GM23338 (cell line): ENCODE measurements at regions not wholly inside any gene's neighbourhood (a gene's known extent, or its start where the extent isn't known, plus 50 kb on each side); places are given as distances from the start of the nearest gene placed in this dataset.

Source experiments
- ATAC-seq: fragments of 200-7000 bp; cut with Tn5 transposase; 3 replicates; pipeline ENCODE4 v1.9.1; 2020
- DNase-seq: peaks from one replicate; pipeline ENCODE4 v3.0.0-alpha.2; 2015; ENCODE audit warnings: low spot score
- H2AFZ ChIP-seq: fragments of 200-600 bp; sonication (generic); 2 replicates; pipeline ENCODE4 v1.8.0; 2016; ENCODE audit warnings: antibody characterized with exemption, mild to moderate bottlenecking, moderate library complexity
- H3F3A ChIP-seq: fragments of 200-600 bp; sonication (generic); replicated peaks from 2 replicates; pipeline ENCODE4 v1.8.0; 2017; ENCODE audit warnings: antibody characterized with exemption, mixed run types, low read depth
- H3K27ac ChIP-seq: fragments of 200-600 bp; sonication (generic); 2 replicates; pipeline ENCODE4 v1.6.1; 2016; ENCODE audit warnings: low read depth
- H3K27me3 ChIP-seq: fragments of 200-600 bp; sonication (generic); 2 replicates; pipeline ENCODE4 v1.8.0; 2016; ENCODE audit warnings: mild to moderate bottlenecking, mixed run types, moderate library complexity; ENCODE audit not compliant: insufficient read depth
- H3K36me3 ChIP-seq: fragments of 200-600 bp; sonication (generic); 2 replicates; pipeline ENCODE4 v1.8.0; 2016; ENCODE audit warnings: mild to moderate bottlenecking; ENCODE audit not compliant: insufficient read depth
- H3K4me1 ChIP-seq: fragments of 200-600 bp; sonication (generic); 2 replicates; pipeline ENCODE4 v1.8.0; 2016; ENCODE audit warnings: mild to moderate bottlenecking, moderate library complexity; ENCODE audit not compliant: insufficient read depth
- H3K4me2 ChIP-seq: fragments of 200-600 bp; sonication (generic); 2 replicates; pipeline ENCODE4 v1.7.1; 2017; ENCODE audit warnings: mixed run types
- H3K4me3 ChIP-seq: fragments of 200-600 bp; sonication (generic); 2 replicates; pipeline ENCODE4 v1.6.1; 2016; ENCODE audit warnings: mixed run types
- H3K79me2 ChIP-seq: fragments of 200-600 bp; sonication (generic); replicated peaks from 2 replicates; pipeline ENCODE4 v1.8.0; 2017; ENCODE audit warnings: mild to moderate bottlenecking; ENCODE audit not compliant: insufficient read depth
- H3K9me2 ChIP-seq: fragments of 200-600 bp; sonication (generic); 2 replicates; pipeline ENCODE4 v1.8.0; 2017; ENCODE audit not compliant: insufficient read depth
- H4K20me1 ChIP-seq: fragments of 200-600 bp; sonication (generic); replicated peaks from 2 replicates; pipeline ENCODE4 v1.8.0; 2017; ENCODE audit warnings: mild to moderate bottlenecking; ENCODE audit not compliant: insufficient read depth
- H3K27ac Mint-ChIP-seq: 2 replicates; pipeline ENCODE4 v1.8.0; 2020; ENCODE audit warnings: inconsistent platforms, mild to moderate bottlenecking, moderate library complexity, mixed read lengths
- H3K27me3 Mint-ChIP-seq: 3 replicates; pipeline ENCODE4 v1.8.0; 2022; ENCODE audit warnings: low read depth, mild to moderate bottlenecking, moderate library complexity, mixed read lengths, inconsistent platforms; ENCODE audit not compliant: insufficient read depth, poor library complexity
- H3K36me3 Mint-ChIP-seq: 3 replicates; pipeline ENCODE4 v1.8.0; 2021; ENCODE audit warnings: low read depth, mild to moderate bottlenecking, inconsistent platforms, moderate library complexity, mixed read lengths
- H3K4me1 Mint-ChIP-seq: 3 replicates; pipeline ENCODE4 v1.8.0; 2020; ENCODE audit warnings: mild to moderate bottlenecking, inconsistent platforms, mixed read lengths
- H3K4me3 Mint-ChIP-seq: 3 replicates; pipeline ENCODE4 v1.8.0; 2021; ENCODE audit warnings: moderate library complexity, mild to moderate bottlenecking, inconsistent platforms, mixed read lengths
- H3K9me3 Mint-ChIP-seq: 3 replicates; pipeline ENCODE4 v1.8.0; 2020; ENCODE audit warnings: moderate library complexity, mild to moderate bottlenecking, inconsistent platforms, mixed read lengths
- CREB1 ChIP-seq: fragments of 250-450 bp; sonication (Bioruptor Pico); IDR thresholded peaks from 2 replicates; pipeline ENCODE4 v1.5.0; 2020; ENCODE audit warnings: low read depth, mild to moderate bottlenecking, moderate library complexity
- CTCF ChIP-seq, 2 experiments: fragments of 200-600 bp in 1 of 2; sonication (generic) in 1 of 2; conservative IDR thresholded peaks; 2 replicates each; pipeline versions ENCODE4 v1.5.1 to v1.6.1; 2016 to 2017; ENCODE audit warnings: antibody characterized with exemption in 2 of 2, low read depth in 2 of 2, mild to moderate bottlenecking in 2 of 2, moderate library complexity in 1 of 2
- ETS1 ChIP-seq: IDR thresholded peaks from 2 replicates; pipeline ENCODE4 v1.6.1; 2016; ENCODE audit warnings: antibody characterized with exemption
- EZH2 ChIP-seq: fragments of 200-600 bp; sonication (generic); IDR thresholded peaks from one replicate; pipeline ENCODE4 v1.8.0; 2017; ENCODE audit warnings: antibody characterized with exemption, mild to moderate bottlenecking, low read depth; ENCODE audit not compliant: unreplicated experiment
- EZH2phosphoT487 ChIP-seq: fragments of 200-600 bp; sonication (generic); IDR thresholded peaks from one replicate; pipeline ENCODE4 v1.8.1; 2018; ENCODE audit warnings: antibody characterized with exemption; ENCODE audit not compliant: unreplicated experiment
- JUNB ChIP-seq: IDR thresholded peaks from one replicate; pipeline ENCODE4 v1.6.1; 2016; ENCODE audit warnings: antibody characterized with exemption; ENCODE audit not compliant: unreplicated experiment
- NANOG ChIP-seq: IDR thresholded peaks from 2 replicates; pipeline ENCODE4 v1.6.1; 2016; ENCODE audit warnings: antibody characterized with exemption, borderline replicate concordance
- POLR2AphosphoS5 ChIP-seq: IDR thresholded peaks from 2 replicates; pipeline ENCODE4 v1.6.1; 2016; ENCODE audit warnings: antibody characterized with exemption, low read depth
- REST ChIP-seq: IDR thresholded peaks from one replicate; pipeline ENCODE4 v1.6.1; 2018; ENCODE audit warnings: antibody characterized with exemption; ENCODE audit not compliant: unreplicated experiment
- STAT1 ChIP-seq: IDR thresholded peaks from one replicate; pipeline ENCODE4 v1.6.1; 2016; ENCODE audit warnings: antibody characterized with exemption; ENCODE audit not compliant: unreplicated experiment
- ZNF114 ChIP-seq: fragments of 250-450 bp; sonication (Bioruptor Pico); IDR thresholded peaks from 2 replicates; pipeline ENCODE4 v1.5.0; 2020; ENCODE audit warnings: mild to moderate bottlenecking, moderate library complexity
- ZNF331 ChIP-seq: fragments of 250-450 bp; sonication (Bioruptor Pico); IDR thresholded peaks from 2 replicates; pipeline ENCODE4 v1.5.0; 2020; ENCODE audit warnings: low read depth, mild to moderate bottlenecking, moderate library complexity
- ZNF462 ChIP-seq: fragments of 250-450 bp; sonication (Bioruptor Pico); IDR thresholded peaks from 2 replicates; pipeline ENCODE4 v1.5.0; 2020; ENCODE audit warnings: mild to moderate bottlenecking, moderate library complexity

- Histone ChIP-seq H3K4me2 (no peak overlapping the region), H3K9me2 (peaks cover 6% of the 10 kb centered on the region; the same call in 1 of the 2 replicates), H2AFZ (no peak overlapping the region), H3K36me3 (no peaks in the 10 kb centered on the region), H3K4me1 (peaks cover 5% of the 10 kb centered on the region; the same call in 1 of the 2 replicates), H3K27ac (no peak overlapping the region), H3F3A (no peaks in the 10 kb centered on the region), H4K20me1 (no peaks in the 10 kb centered on the region), H3K79me2 (no peaks in the 10 kb centered on the region), H3K27me3 (no peaks in the 10 kb centered on the region), H3K4me3 (no peak overlapping the region)
- ATAC-seq (no peak), DNase-seq (no peak)
- H3K4me3 Mint-ChIP-seq, result no peak overlapping the region
- no peak overlapping the region for H3K27ac Mint-ChIP-seq
- H3K36me3 Mint-ChIP-seq, result 0 out of 3 replicates have a peak, but pooled peaks cover 1% of the 10 kb centered on the region
- TF ChIP-seq NANOG (no peak), ZNF114 (no peak), CREB1 (CRISPR knock-in tag) (no peak), POLR2AphosphoS5 (no peak), ZNF331 (no peak), JUNB (no peak), CTCF (conservative IDR thresholded peaks at IDR 0.05; ENCODE audit: low read depth in 2 of 2) (no peak), EZH2 (no peak), REST (no peak), EZH2phosphoT487 (no peak), ETS1 (no peak), STAT1 (no peak), ZNF462 (CRISPR knock-in tag) (no peak)
- peaks cover 4% of the 10 kb centered on the region; the same call in 2 of the 3 replicates for H3K9me3 Mint-ChIP-seq
- H3K4me1 Mint-ChIP-seq, result peaks cover 18% of the 10 kb centered on the region
- peaks cover 3% of the 10 kb centered on the region for H3K27me3 Mint-ChIP-seq
Observed at GRCh38 chr10:78474743-78475142, 441.1 kb downstream of the RPS24 start.
